ENCODE measurements at regions not wholly inside any gene's neighbourhood (a gene's known extent, or its start where the extent isn't known, plus 50 kb on each side); places are given as distances from the start of the nearest gene placed in this dataset.

DNA sequence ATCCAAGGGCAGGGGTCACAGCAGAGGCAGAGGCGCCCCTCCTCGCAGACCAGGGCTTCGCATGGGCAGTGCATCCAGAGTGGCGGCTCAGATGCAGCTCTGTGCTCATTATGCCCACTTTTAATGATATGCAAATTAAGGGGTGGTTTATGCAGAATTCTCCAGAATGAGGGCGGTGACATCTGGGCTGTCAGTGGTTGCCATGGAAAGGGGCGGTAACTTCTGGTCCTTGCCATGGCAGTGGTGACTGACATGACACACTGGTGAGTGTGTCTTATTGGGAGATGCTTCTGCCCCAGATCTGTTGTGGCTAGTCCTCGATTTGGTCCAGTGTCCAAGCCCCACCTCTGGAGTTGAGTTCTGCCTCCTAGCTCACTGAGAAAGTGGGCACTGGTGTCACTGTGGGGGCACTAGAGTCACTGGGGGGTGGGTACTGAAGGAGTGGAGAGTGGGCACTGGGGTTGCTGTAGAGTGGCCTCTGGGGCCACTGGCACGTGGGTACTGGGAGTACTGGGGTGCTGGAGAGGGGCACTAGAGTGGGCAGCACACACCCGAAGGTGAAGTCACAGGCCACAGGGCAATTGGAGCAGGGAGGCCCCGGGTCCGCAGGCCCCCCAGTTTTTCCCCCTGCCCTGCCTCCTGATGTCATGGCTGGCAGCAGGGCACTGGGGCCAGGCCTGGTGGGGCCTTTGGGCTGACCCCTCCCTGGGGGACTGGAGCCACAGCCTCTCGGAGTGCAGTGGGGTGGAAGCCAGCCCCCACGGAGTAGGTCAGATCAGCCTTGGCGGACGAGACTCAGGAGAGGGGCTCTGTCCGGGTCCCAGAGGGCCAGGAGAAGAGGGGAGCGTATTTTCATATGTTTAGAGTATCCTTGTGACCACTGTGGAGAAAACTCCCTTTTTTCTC, 98.6 kb upstream of the NKX1-1 start:
- Histone ChIP-seq H3K4me3 (no peak overlapping the region), H3K9me3 (no peaks in the 10 kb centered on the region), H3K4me2 (no peak overlapping the region), H4K20me1 (no peaks in the 10 kb centered on the region), H3K9ac (no peak overlapping the region), H3K4me1 (0 out of 2 replicates have a peak, but pooled peaks cover 7% of the 10 kb centered on the region), H3K27me3 (no peaks in the 10 kb centered on the region), H3K36me3 (no peaks in the 10 kb centered on the region), H3K27ac (no peak overlapping the region)
- TF ChIP-seq Cebpa-rat (IDR thresholded peaks at IDR 0.05) = no peak

DNA sequence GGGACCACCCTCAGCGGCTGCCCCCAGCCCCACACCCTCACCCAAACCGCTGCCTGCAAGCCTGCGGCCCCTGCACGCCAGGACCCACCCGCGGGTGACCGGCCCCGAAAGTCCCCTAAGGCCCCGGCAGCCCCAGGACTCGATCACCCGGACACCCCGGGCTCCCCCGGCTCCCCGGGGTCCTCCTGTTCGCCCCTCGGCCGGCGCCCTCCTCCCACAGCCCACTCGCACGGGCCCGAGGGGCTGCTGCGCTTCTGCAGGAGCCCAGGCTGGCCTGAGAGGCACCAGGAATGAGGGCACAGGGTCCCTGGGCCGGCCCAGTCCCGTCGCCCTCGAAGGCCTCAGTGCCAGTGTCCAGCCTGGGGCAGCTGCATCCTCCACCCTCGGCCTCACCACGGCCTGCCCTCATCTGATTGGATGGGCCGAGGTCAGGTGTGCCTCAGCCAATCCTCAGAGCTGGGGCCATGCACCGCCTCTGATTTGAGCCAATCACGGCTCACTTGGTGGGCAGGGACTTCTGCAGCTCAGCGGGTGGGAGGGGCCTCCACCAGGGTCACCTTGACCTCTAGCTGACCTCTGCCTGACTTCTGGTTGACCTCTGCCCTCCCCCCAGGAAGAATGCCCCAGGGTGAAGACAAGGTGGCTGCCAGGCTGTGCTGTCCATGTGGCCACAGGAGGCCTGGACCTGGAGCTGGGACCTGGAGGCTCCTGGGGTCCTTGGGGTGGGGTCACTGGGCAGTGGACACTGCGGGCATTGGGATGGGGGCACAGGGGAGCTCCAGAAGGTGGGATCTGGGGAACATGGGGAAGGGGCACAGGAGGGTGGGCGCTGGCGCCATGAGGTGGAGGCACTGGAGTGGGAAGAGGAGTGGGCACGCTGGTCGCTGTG, 97.6 kb upstream of the NKX1-1 start:
- no peaks in the 10 kb centered on the region for H4K20me1 ChIP-seq
- 0 out of 2 replicates have a peak, but pooled peaks cover 7% of the 10 kb centered on the region for H3K4me1 ChIP-seq
- H3K9me3 ChIP-seq = no peaks in the 10 kb centered on the region
- H3K4me3 ChIP-seq = no peak overlapping the region
- H3K27ac ChIP-seq = no peak overlapping the region
- TF ChIP-seq Cebpa-rat (IDR thresholded peaks at IDR 0.05) = no peak
- H3K27me3 ChIP-seq = no peaks in the 10 kb centered on the region
- no peaks in the 10 kb centered on the region for H3K36me3 ChIP-seq
- no peak overlapping the region for H3K9ac ChIP-seq
- no peak overlapping the region for H3K4me2 ChIP-seq

DNA sequence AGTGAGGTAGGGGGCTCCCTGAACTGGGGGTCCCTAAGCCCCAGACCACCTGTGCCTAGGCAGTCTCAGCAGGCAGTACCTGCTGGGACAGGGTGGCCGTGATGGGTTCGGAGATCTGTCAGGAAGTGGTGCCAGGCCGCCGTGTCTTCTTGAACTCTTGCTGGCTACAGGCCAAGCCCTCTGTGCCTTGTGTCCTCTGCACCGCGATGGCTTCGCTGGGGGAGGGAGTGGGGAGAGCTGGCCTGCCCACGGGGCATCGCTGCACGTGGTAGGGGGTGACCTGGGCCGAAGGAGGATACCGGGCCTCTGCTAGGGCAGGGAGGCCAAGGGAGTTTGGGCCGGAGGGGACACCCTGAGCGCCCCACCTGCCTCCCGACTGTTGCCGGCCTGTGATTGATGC, 96.7 kb upstream of the NKX1-1 start:
- Histone ChIP-seq H3K27me3 (no peaks in the 10 kb centered on the region), H4K20me1 (no peaks in the 10 kb centered on the region), H3K9me3 (no peaks in the 10 kb centered on the region), H3K4me3 (no peak overlapping the region), H3K36me3 (no peaks in the 10 kb centered on the region), H3K4me1 (0 out of 2 replicates have a peak, but pooled peaks cover 7% of the 10 kb centered on the region), H3K27ac (no peak overlapping the region), H3K9ac (no peak overlapping the region), H3K4me2 (no peak overlapping the region)
- TF ChIP-seq Cebpa-rat (IDR thresholded peaks at IDR 0.05) = no peak

DNA sequence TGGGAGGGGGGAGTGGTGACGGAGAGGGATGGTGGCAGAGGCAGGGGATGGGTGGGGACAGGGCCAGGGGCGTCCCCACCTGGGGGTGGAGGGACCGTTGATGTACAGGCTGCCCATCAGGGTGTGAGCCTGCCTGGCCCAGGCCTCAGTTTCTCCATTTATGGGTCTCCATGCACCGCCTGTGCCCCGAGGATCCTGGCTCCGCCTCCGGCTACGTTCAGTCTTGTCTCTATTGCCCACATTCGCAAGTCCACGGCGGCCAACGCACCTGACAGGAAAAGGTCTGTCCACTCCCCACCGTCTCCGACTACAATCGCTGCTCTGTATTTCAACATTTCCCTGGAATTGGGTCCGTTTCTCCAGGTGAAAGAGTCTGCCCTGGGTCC, 96.3 kb upstream of the NKX1-1 start:
- no peak overlapping the region for H3K9ac ChIP-seq
- no peak overlapping the region for H3K4me3 ChIP-seq
- TF ChIP-seq Cebpa-rat (IDR thresholded peaks at IDR 0.05) = no peak
- H3K4me2 ChIP-seq = no peak overlapping the region
- 0 out of 2 replicates have a peak, but pooled peaks cover 7% of the 10 kb centered on the region for H3K4me1 ChIP-seq
- no peak overlapping the region for H3K27ac ChIP-seq
- no peaks in the 10 kb centered on the region for H3K27me3 ChIP-seq
- H3K36me3 ChIP-seq = no peaks in the 10 kb centered on the region
- no peaks in the 10 kb centered on the region for H3K9me3 ChIP-seq
- no peaks in the 10 kb centered on the region for H4K20me1 ChIP-seq

DNA sequence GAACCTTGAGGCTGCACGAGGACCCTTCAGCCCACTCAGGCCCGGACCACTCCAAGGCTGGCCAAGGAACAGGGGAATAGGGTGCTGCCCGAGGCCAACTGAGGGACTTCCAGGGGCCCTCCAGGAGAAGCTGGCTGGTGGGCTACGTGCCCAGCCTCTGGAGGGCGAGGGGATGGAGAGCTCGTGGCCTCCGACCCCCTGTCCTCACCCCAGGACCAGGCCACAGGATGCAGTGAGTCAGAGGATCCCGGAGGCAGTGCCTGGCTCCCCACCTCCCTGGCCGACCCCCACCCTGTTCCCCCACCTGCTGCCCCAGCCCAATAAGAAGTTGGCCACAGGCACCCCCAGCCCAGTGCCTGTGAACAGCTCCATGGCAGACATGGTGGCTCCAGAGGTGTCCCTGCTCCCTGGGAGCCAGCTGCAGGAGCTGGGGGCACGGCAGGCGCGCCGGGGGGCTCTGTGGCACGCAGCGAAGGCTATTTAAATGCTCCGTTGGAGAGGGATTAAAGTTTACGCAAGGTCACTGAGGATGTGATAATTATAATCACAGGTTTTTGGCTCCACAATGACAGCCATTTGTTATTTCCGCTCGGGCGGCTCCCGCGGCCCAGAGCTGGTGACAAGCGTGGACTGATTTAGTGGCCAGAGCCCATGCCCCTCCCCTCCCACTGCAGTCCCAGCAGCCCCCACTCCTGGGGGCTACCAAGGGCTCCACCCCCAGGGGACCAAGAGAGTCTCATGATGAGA, 95.7 kb upstream of the NKX1-1 start:
- Histone ChIP-seq H3K4me1 (0 out of 2 replicates have a peak, but pooled peaks cover 7% of the 10 kb centered on the region), H3K27me3 (no peaks in the 10 kb centered on the region), H3K4me3 (no peak overlapping the region), H4K20me1 (no peaks in the 10 kb centered on the region), H3K36me3 (no peaks in the 10 kb centered on the region), H3K27ac (no peak overlapping the region), H3K9ac (no peak overlapping the region), H3K4me2 (no peak overlapping the region), H3K9me3 (no peaks in the 10 kb centered on the region)
- no peak for TF ChIP-seq Cebpa-rat (IDR thresholded peaks at IDR 0.05)

DNA sequence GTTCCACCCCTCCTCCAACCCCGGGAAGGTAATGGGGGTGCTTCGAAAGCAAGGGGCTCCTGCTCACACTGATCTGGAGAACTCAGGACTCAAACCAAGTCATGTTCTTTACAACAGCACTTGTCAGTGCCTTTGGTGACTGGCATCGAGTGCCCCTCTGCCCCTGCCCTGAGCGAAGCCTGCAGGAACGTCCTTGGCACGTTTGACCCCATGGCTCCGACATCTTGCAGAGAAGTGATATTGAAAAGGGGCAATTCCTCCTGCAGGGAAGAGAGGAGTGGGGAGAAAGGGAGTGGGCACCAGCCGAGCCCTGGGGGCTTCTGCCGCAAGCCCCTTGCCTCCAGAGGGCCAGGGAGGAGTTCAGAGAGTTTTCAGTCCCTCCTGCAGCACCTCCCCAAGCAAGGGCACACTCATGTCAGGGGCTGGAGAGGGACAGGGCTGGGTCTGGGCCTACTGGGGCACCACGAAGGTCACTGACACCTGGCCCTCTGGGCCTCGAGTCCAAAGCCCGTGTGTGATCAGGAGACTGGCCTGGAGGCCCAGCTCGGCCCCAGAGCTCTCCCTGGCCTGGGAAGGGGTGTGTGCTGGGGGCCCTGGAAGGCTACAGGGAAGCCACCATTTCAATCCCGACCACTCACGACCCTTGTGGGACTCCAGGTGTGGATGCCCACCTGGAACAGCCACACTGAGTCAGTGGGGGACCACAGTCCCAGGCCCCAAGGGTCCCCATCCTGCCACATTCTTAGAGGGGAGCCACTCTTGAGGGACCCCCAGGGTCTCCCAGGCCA, 94.9 kb upstream of the NKX1-1 start:
- Histone ChIP-seq H3K9ac (no peak overlapping the region), H4K20me1 (no peaks in the 10 kb centered on the region), H3K27ac (no peak overlapping the region), H3K4me2 (no peak overlapping the region), H3K36me3 (no peaks in the 10 kb centered on the region), H3K9me3 (no peaks in the 10 kb centered on the region), H3K4me3 (no peak overlapping the region), H3K4me1 (0 out of 2 replicates have a peak, but pooled peaks cover 7% of the 10 kb centered on the region), H3K27me3 (no peaks in the 10 kb centered on the region)
- TF ChIP-seq Cebpa-rat (IDR thresholded peaks at IDR 0.05) = no peak

DNA sequence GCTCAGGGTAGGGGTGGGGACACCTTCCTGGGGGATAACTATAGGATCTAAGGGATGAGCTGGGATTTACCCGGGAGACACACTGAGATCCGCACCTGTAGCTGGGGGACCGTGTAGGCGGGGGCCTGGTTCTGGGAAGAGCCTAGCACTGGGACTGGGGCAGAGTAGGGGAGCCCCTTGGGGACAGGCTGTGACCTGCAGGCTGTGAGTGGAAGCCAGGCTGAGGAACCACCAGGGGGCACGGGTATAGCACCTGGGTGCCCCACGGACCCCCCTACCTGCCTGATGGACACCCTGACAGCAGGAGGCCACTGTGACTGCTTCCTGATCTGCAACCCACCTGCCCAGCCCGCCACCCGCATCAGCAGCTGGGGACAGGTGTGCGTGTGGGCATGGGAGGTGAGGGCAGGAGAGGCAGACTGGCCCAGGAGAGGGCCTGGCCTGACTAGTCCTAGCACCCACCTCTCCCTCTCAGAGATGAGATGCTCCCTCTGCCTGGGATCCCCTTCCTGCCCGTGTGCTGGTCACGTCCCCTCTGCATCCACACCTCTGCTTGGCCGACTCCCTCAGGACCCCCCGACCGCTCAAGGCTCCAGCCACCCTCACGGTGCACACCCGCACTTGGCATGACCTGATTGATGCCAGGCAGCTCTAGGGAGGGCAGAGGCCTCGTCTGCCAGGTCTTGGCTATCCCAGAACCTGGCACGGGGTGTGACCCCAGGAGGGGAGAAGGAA, 94.2 kb upstream of the NKX1-1 start:
- H3K9ac ChIP-seq = no peak overlapping the region
- no peak overlapping the region for H3K4me2 ChIP-seq
- no peak for TF ChIP-seq Cebpa-rat (IDR thresholded peaks at IDR 0.05)
- no peaks in the 10 kb centered on the region for H3K27me3 ChIP-seq
- no peak overlapping the region for H3K27ac ChIP-seq
- no peaks in the 10 kb centered on the region for H3K36me3 ChIP-seq
- H3K9me3 ChIP-seq = no peaks in the 10 kb centered on the region
- no peaks in the 10 kb centered on the region; the same call in 1 of the 2 replicates for H4K20me1 ChIP-seq
- peaks cover 15% of the 10 kb centered on the region for H3K4me1 ChIP-seq
- H3K4me3 ChIP-seq = no peak overlapping the region

DNA sequence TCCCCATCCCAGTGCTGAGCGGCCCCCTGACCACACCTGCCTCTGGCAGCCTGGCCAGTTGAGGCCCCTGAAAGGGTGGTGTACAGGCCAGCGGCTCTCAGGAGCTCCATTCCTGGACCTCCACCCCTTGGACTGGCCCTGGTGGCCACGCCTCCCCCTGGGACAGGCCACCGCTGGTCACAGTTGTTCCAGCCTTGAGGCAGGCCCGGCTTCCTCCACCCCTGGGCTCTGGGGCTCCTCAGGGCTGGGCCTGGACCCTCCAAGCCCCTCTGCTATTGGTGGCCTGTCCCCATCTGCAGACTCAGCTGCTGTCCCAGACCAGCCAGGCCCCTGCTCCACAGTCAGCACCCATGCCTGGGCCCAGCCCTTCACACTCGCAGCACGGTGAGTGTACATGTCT, 93.2 kb upstream of the NKX1-1 start:
- Histone ChIP-seq H3K27me3 (no peaks in the 10 kb centered on the region), H4K20me1 (no peaks in the 10 kb centered on the region; the same call in 1 of the 2 replicates), H3K36me3 (no peaks in the 10 kb centered on the region), H3K9ac (no peak overlapping the region), H3K9me3 (no peaks in the 10 kb centered on the region), H3K4me3 (no peak overlapping the region), H3K4me1 (peaks cover 24% of the 10 kb centered on the region), H3K27ac (no peak overlapping the region), H3K4me2 (no peak overlapping the region)
- TF ChIP-seq Cebpa-rat (IDR thresholded peaks at IDR 0.05) = no peak

Data from BLaER1 (cell line).